Breast epithelium (tissue), 3 donors: ENCODE measurements at regions not wholly inside any gene's neighbourhood (a gene's known extent, or its start where the extent isn't known, plus 50 kb on each side); places are given as distances from the start of the nearest gene placed in this dataset.

Source experiments
- POLR2A ChIP-seq: fragments of 450-650 bp; IDR thresholded peaks from one replicate; pipeline ENCODE4 v1.6.1; 2016; ENCODE audit warnings: antibody characterized with exemption, mild to moderate bottlenecking, moderate library complexity
- TF ChIP-seq, protein P1 (sequence below), 3 donors: fragments of 450-650 bp; IDR thresholded peaks; one replicate each; pipeline ENCODE4 v1.5.1; 2016 to 2017; ENCODE audit warnings: antibody characterized with exemption in 3 of 3, mild to moderate bottlenecking in 3 of 3, moderate library complexity in 3 of 3

DNA sequence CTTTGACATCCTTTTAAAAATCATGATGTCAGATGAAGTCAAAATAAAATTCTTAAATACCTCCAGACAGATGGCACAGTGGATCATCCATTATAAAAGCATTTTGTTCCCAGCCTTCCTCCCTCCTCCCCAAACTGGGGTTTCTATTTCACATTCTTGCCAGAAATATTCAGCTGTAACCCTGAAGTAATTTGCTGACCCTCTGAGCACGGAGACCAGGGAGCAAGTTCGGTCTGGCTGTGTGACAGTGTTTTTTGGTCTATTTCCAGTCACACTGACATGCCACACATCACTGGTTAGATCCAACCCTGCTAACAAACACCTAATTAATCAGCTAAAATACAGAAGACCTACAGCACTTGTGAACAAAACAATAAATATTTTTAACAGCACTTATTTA, 126.2 kb upstream of the DMRT1 start:
- TF ChIP-seq, protein P1, sequence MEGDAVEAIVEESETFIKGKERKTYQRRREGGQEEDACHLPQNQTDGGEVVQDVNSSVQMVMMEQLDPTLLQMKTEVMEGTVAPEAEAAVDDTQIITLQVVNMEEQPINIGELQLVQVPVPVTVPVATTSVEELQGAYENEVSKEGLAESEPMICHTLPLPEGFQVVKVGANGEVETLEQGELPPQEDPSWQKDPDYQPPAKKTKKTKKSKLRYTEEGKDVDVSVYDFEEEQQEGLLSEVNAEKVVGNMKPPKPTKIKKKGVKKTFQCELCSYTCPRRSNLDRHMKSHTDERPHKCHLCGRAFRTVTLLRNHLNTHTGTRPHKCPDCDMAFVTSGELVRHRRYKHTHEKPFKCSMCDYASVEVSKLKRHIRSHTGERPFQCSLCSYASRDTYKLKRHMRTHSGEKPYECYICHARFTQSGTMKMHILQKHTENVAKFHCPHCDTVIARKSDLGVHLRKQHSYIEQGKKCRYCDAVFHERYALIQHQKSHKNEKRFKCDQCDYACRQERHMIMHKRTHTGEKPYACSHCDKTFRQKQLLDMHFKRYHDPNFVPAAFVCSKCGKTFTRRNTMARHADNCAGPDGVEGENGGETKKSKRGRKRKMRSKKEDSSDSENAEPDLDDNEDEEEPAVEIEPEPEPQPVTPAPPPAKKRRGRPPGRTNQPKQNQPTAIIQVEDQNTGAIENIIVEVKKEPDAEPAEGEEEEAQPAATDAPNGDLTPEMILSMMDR (IDR thresholded peaks at IDR 0.05), result no peak
- TF ChIP-seq POLR2A, result no peak
